ENCODE measurements at regions not wholly inside any gene's neighbourhood (a gene's known extent, or its start where the extent isn't known, plus 50 kb on each side); places are given as distances from the start of the nearest gene placed in this dataset.

DNA sequence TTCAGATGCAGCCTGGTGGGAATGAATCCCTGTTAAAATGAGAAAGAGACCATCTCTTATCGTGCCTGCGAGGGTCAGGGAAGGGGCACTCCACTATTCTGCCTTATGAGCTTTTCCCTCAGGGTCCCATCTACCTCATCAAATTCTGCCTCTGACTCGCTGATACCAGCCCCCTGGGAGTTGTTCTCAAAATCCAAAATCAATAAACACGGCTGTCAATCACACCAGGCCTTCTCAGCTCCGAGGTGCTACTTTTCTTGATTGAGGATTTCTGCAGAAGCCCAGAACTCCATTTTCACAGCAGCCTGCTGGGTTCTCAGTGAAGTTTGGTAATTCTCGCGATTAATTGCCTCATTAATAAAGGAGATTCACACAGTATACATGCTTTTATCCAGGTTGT, 312.6 kb downstream of the STIM2 start:
- no peak overlapping the region for H3K4me3 ChIP-seq (ENCODE audit: low read depth, low read length)
- TF ChIP-seq, protein P1, sequence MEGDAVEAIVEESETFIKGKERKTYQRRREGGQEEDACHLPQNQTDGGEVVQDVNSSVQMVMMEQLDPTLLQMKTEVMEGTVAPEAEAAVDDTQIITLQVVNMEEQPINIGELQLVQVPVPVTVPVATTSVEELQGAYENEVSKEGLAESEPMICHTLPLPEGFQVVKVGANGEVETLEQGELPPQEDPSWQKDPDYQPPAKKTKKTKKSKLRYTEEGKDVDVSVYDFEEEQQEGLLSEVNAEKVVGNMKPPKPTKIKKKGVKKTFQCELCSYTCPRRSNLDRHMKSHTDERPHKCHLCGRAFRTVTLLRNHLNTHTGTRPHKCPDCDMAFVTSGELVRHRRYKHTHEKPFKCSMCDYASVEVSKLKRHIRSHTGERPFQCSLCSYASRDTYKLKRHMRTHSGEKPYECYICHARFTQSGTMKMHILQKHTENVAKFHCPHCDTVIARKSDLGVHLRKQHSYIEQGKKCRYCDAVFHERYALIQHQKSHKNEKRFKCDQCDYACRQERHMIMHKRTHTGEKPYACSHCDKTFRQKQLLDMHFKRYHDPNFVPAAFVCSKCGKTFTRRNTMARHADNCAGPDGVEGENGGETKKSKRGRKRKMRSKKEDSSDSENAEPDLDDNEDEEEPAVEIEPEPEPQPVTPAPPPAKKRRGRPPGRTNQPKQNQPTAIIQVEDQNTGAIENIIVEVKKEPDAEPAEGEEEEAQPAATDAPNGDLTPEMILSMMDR (IDR thresholded peaks at IDR 0.05; ENCODE audit: insufficient read depth, low read depth, low read length) = no peak
- no peak for DNase-seq (ENCODE audit: low read depth)

DNA sequence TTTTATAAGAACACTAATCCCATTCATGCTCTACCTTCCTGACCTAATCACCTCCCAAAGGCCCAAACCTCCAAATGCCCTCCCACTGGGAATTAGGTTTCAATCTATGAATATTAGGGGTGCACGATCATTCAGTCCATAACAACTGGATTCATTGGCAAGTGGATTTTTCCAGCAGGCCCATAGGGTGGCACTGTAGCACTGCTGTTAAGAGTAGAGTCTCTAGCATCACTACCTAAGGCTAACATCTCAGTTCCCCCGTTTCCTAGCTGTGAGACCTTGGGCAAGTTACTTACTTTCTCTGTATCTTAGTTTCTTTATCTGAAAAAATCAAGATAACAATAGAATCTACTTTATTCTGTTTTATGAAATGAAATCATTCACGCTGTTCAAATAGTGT, 315.8 kb downstream of the STIM2 start:
- TF ChIP-seq, protein P1 (IDR thresholded peaks at IDR 0.05; ENCODE audit: insufficient read depth, low read depth, low read length) = peak; percentile 39
- DNase-seq (ENCODE audit: low read depth) = peak; percentile 40
- H3K4me3 ChIP-seq (ENCODE audit: low read depth, low read length) = no peak overlapping the region

DNA sequence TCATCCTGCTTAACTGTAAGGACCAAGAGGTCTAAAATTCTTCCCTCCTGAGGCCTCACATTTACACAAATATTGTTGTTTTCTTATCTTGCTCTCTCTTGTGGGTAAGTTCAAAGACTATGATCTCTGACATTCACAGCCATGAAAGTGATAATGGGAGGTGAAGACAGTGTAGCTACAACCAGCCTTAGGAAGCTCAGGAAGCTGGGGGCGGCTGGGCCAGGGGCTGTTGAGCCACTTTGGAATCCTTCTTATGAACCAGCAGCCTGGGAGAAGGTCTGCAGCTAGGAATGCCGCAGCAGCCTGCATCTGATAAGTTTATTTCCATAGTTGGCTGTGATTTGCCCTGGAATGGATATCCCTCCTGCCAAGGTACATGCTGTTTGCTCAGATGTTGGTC, 316.2 kb downstream of the STIM2 start:
- TF ChIP-seq, protein P1 (IDR thresholded peaks at IDR 0.05; ENCODE audit: insufficient read depth, low read depth, low read length) = no peak
- DNase-seq (ENCODE audit: low read depth) = no peak
- no peak overlapping the region for H3K4me3 ChIP-seq (ENCODE audit: low read depth, low read length)

DNA sequence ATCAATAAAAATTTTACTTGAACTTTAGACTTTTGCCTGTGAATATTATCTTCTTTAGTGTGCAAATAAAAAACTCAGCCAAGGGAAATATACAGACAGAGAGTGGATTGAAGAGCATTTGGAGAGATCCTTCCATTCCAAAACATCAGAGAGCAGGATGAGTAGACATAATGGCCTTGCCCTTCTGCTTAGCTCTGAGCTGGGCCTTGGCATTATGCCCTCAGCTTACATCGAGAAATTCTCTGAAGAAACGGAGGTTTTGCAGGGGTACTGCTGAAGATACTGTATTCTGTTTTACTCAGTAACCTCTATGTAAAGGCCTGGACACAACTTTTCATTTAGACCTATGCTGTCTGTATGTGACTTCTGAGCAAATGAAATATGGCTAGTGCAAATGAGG, 317.4 kb downstream of the STIM2 start:
- H3K4me3 ChIP-seq (ENCODE audit: low read depth, low read length) = no peak overlapping the region
- TF ChIP-seq, protein P1 (IDR thresholded peaks at IDR 0.05; ENCODE audit: insufficient read depth, low read depth, low read length) = no peak
- DNase-seq (ENCODE audit: low read depth) = no peak

DNA sequence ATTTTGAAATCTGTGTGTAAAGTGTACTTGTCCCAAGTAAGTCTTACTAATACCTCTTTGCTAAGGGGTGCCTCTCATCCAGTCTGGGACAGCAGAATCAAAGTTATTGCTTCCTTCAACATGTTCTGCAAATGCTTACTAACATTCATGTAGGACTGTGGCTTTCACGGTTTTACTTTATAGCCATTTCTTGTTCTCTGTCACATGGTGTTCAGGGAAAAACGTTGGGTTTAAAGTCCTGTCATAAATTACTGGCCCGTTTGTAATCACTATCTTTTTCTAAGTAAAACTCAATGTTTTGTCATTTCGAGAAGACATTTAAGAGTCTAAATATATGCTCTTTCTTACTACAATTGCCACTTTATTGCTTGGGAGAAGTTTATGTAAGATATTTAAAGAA, 321.1 kb downstream of the STIM2 start:
- DNase-seq (ENCODE audit: low read depth) = no peak
- H3K4me3 ChIP-seq (ENCODE audit: low read depth, low read length) = no peak overlapping the region
- TF ChIP-seq, protein P1 (IDR thresholded peaks at IDR 0.05; ENCODE audit: insufficient read depth, low read depth, low read length) = no peak

DNA sequence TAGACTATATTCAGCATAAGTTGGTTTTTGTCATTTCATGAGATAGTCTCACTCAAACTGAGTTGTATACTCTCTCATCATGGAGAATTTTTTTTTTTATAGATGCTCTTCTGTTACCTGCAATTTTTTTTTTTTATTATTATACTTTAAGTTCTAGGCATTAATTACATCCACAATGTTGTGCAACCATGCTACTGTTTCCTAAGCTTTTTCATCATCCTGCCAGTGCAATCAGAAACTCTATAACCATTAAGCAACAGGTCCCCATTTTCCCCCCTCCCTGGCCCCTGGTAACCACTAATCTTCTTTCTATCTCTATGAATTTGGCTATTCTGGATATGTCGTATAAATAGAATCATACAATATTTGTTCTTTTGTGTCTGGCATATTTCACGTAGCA, 321.6 kb downstream of the STIM2 start:
- H3K4me3 ChIP-seq (ENCODE audit: low read depth, low read length) = no peak overlapping the region
- DNase-seq (ENCODE audit: low read depth) = no peak
- TF ChIP-seq, protein P1 (IDR thresholded peaks at IDR 0.05; ENCODE audit: insufficient read depth, low read depth, low read length) = no peak

DNA sequence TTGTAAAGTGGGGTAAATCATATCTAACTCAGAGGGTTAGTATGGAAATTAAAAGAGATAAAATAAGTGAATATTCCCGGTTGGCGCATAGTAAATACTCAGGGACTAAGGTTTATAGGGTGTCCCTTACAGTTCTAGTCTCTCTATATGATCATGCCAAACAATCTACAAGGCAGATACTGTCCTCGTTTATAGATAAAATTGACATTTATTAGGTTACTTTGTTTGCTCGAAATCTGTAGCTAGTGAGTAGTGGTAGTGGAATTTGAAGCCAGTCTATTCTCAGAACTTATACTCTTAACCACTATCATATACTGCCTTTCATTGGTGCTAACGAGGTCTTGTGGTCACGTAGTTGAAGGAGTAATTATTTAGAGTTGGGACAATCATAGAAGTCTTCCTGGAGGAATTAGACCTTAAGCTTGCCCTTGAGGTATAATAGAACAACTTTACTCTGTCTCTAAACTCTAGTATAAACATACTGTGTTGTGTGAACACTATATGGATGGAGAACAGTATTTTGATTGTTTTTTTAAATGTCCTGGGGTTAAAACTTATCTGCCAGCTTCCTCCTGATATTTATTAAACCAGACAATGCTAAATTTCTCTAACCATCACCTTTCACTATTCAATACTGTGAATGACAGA, 324.0 kb downstream of the STIM2 start:
- DNase-seq (ENCODE audit: low read depth) = no peak
- no peak overlapping the region for H3K4me3 ChIP-seq (ENCODE audit: low read depth, low read length)
- TF ChIP-seq, protein P1 (IDR thresholded peaks at IDR 0.05; ENCODE audit: insufficient read depth, low read depth, low read length) = no peak
